NOMO-1 (cell line): ENCODE measurements at regions not wholly inside any gene's neighbourhood (a gene's known extent, or its start where the extent isn't known, plus 50 kb on each side); places are given as distances from the start of the nearest gene placed in this dataset.
"Not testable (repeated sequence)": the region's sequence is repeated elsewhere in the genome, so short reads cannot be mapped to it uniquely, and the experiment has no call there.

Experiments
- DNase-seq, 2 experiments: peaks; one replicate each; lab custom pipeline; 2025; ENCODE audit not compliant: unreplicated experiment in 2 of 2; lab: John Stamatoyannopoulos, UW

DNA sequence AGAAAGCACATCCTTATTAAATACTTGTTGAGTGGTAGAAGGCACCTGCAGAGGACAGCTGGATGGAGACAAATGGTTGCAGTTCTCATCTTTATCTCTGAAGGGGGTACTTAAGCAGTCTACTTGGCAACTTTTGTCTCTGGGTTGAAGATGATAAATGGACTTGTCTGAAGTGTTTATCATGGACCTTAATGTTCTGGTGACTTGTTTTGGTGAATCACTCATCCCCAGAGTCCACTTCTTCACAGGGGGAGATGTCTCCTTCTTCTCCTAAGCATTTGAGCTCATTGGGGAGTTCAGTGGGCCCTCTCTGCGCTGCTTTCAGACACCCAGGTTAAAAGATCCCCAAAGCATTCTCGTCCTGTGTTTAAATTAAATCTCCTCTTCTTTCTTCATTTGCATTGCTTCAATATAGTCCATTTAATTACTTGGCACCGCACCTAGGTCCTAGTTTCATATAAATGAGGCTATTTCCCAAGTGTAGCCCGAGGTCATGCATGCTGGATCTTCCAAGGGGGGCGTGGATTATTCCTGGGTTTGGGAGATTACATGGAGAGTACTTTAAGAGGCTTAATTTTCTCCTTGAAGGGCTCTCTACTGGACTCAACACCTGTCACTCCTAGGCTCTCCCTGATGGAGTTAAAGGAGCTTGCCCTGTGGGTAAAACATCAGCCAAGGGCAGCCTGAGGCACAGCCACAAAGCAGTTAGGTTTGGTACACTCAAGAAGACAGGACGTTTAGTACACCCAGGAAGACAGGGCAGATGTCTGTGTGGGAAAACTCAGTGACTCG is 239.3 kb upstream of the C2CD4B start:
- no peak for DNase-seq

DNA sequence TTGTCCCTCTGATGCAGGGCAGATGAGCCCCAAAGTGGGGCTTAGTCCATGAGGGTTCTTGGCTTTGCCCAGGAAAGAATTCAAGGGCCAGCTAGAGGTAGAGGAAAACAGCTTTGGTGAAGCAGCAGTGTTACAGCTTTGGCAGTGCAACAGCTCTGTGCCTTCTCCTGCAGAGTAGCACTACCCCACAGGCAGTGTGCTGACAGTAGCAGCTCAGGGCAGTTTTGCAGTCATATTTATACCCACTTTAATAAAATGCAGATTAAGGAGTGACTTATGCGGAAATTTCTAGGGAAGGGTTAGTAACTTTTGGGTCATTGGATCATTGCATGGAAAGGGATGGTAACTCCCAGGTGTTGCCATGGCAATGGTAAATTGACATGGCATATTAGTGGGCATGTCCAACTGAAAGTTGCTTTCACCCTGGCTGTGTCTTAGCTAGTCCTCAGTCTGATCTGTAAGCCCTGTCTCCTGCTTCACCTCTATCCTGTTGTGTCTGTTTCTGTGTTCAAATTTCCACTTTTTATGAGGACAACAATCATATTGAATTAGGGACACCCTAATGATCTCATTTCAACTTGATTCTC is 241.3 kb upstream of the C2CD4B start:
- DNase-seq = no peak

DNA sequence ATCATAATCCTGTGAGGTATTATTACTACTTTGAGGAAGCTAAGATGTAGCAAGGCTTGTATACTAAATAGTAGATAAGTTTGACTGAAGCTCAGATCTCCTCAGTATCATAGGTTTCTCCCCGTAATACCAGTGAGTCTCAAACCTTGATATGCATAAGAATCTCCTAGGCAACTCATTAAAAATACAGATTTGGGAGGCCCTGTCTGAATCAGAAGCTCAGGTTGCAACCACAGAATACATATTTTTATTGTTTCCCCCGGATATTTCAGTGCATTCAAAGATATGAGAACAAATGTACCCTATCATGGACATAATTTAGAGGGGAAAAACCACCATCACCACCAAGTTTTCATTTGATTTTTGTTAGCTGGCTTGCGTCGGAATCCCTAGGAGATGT is 242.1 kb upstream of the C2CD4B start:
- DNase-seq = no peak

DNA sequence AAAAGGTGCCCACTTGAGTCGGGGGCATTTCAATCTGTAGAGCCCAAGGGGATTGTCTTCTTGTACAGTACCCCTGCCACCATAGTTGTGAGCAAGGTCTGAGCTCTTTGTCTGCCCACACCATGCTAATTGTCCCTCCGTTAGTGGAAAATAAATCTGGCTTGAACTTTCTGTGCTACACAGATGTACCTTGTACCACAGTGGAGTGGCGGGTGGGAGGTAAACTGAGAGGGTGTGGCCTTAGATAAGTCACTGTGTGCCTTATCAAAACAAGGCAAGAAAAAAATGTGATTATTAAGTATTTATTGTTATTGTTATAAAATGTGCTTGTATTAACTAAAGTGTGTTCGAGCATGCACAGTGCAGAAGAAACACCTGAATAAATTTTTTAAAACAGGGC is 242.9 kb upstream of the C2CD4B start:
- no peak for DNase-seq

DNA sequence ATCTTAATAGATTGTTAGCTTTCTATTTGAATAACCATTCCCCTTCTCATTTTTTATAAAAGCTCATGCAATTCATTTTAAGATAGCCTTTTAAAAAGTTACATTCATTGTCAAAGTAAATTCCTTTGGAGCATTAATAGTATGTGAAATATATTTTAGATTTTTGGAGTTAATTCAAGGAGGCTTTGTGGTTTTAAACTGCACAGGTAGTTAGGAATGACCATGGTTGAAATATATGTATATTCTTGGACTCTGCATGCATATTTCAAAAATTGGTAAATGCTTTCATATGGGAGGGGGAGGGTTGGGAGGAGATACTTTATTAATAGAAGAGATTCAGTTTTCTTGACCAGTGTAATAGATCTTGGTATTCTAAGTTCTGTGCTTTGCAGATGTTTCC is 244.4 kb upstream of the C2CD4B start:
- no peak for DNase-seq

DNA sequence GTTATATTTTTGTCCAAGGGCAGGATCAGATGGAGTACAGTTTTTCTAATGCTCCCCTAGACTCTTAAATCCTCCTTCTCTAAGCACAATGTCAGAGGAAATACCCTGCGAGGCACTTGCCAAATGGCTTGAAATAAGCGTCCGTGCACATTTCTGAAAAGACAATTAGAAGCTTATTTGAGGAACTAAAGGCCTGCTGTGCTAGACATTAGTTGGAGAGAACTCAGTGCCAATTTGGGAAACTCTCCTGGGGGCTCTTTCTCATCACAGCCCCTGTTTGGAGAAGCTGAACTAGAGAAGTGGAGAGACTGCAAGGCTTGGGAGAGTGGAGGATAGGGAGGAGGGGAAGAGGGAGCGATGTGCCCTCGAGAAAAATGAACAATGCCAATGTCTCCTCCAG is 247.6 kb upstream of the C2CD4B start:
- no peak for DNase-seq

DNA sequence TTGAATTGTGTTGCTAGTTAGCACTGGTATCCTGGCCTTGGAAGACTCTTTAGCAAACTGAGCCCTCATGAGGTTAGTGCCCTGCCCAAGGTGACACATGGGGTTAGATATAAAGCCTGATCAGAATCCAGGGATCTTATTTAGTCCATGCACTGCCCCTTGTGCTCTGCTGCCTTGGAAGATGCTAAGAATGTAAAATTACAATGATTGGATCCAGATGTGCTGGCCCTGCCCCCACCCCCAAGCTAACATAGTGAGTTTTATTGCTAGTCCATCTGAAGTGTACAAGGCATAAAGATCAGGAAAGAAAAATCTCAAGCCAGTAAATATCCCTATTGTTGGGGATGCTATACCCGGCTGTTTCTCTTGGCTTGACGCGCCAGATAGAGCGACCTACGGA is 248.1 kb upstream of the C2CD4B start:
- no peak for DNase-seq

DNA sequence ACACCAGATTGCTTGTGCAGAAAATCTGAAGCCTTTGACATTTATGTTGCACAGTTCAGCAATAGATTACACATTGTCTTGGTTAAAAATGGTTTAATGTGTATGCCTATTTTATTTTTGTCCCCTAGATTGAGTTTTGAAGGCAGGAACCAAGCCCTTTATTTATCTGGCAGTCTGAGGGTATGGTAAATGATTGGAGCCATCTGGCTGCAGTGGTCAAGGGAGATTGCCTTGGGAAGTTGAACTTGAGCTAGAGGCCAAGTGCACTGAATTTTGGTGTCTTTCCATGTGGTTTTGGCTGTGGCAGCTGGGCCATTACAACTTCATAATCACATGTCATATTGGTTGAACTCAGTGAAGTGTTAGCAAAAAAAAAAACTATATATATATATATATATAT is 248.7 kb upstream of the C2CD4B start:
- DNase-seq = no peak

DNA sequence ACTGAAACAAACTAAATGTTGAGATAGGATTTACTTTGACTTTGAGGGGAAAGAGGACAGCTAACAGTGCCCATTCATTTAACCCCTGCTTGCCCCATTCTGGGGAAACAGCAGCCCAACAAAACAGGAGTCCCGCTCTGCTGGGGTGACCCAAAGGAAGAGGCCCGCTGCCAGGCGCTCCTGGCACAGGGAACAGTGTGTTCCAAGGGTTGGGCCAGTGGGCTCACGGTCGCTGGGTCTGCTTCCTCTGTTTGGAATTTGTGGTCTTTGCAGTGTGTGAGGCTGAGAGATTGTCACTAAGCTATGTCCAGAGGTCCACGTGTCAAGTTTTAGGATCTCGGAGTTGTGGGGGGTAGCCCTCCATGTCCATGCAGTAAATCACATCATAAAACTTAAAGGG is 250.4 kb upstream of the C2CD4B start:
- DNase-seq = no peak

DNA sequence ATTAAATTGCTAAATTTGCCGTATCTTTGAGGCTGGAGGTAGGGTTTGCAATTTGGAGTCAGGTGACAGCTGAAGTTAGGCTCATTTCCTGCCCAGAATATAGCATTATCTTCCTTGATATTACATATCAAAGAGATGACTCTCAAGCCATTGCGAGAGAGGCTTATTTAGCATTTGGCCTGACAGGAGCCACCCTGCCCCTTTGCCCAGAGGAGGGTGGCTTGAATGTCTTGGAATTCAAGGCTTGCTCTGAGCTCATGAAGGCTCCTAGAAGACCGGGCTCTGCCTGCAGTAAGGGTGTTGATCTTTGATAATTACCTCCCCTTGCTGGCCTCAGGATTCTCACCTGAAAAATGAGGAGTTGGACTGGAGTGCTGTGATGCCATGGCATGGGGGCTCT is 251.4 kb upstream of the C2CD4B start:
- DNase-seq = no peak

DNA sequence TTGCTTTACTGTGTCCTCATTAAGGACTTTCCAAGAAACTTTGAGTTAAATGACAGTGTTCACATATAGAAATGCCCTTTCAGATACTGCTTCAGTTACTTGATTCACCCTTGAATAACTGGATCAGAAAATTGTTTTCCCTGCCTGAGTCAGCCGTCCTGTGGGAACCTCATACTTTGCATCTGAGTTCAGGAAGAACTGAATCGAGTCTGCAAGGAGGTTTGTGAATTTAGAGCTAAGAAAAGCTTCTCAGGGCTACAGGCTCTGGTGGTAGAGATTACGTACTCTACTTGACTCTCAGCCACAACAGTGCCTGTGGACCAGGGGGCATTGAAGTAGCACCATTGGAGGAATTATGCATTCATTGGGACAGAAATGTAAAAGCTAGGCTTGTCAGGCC is 252.4 kb upstream of the C2CD4B start:
- DNase-seq = no peak

DNA sequence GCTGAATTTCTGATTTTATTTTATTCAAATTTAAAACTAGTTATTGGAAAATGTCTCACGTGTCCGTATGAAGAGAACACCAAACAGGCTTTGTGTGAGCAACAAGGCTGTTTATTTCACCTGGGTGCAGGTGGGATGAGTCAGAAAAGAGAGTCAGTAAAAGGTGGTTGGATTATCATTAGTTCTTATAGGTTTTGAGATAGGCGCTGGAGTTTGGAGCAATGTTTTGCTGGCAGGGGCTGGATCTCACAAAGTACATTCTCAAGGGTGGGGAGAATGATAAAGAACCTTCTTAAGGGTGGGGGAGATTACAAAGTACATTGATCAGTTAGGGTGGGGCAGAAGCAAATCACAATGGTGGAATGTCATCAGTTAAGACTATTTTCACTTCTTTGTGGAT is 253.4 kb upstream of the C2CD4B start:
- not testable (repeated sequence) for DNase-seq

DNA sequence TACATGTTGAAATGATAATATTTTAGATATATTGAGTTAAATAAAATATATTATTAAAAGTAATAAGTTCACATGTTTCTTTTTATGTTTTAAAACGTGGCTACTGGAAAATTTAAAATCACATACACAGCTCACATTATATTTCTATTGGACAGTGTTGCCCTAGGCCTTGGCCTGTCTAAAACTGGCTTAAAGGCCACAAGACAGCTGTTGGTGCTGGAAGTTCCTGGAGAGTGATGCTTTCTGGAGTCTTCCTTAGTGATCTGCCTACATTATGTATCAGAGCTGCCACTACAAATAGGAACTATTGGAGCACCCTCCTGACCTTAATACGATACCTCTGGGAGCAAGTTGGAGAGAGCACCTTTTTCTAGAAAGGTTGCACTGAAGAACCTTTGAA is 254.1 kb upstream of the C2CD4B start:
- no peak for DNase-seq

DNA sequence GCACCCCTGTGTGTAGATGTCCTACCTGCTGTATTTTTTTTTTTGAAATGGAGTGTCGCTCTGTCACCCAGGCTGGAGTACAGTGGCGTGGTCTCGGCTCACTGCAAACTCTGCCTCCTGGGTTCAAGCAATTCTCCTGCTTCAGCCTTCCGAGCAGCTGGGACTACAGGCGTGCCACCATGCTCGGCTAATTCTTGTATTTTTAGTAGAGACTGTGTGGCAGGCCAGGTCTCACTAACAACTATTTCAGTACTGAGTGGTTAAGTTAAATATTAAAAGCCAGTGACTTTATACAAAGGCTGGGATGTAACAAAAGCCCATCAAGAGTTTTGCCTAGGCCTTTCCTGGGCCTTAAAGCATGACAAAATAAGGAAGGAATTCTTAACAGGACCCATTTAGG is 255.3 kb upstream of the C2CD4B start:
- DNase-seq = not testable (repeated sequence)

DNA sequence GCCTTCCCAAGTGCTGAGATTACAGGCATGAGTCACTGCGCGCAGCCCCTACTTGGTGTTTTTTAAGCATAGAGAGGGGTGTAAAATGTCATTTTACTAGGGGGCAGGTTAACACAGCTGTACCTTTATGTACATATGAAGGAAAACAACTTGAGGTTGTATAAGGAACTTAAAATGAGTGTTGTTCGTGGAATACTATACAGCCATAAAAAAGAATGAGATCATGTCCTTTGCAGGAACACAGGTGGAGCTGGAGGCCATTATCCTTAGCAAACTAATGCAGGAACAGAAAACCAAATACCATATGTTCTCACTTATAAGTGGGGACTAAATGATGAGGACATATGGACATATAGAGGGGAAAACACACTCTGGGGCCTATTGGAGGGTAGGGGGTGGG is 256.2 kb upstream of the C2CD4B start:
- DNase-seq = no peak

DNA sequence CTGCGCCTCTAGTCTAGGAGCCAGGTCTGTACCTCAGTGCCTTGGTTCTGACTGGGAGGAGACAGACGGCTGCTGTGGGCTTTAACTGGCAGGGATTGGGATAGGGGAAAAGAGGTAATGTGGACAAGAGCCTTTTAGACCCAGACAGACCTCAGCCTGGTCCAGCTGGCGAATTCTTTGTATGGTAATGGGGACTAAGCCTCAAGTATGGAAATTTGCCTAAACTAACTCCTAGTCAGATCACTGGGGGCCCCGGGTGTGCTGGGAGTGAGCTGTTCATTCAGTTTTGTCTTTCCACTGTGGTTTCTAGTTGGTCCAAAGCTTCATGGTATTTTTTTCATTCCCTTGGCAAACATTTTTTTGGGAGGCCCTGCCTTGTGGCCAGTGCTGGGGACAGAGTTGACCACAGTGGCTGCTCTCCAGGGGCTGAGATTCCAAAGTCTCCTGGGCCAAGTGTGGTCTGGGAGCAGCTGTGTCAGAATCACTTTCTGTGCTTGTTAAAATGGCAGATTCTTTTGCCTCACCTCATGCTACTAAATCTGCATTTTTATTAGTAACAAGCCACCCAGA is 261.4 kb upstream of the C2CD4B start:
- no peak for DNase-seq

DNA sequence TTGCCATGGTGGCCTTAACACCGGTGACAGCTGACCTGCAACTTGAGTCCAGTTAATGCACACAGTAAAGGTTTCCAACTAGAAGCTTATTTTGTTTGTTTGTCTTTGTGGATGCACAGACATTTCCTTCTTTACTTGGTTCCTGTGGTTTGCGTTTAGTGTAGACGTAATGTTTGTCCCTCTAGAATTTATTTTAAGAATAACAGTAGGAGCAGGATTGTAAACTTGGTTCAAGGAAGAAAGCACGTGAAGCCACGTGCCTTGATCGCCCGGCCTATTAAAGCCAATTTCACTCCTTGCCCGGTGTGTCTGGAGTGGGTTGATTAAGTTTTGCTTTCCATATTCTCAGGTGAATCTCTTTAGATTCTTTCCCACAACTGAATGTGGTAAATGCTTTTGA is 263.2 kb upstream of the C2CD4B start:
- DNase-seq = no peak

DNA sequence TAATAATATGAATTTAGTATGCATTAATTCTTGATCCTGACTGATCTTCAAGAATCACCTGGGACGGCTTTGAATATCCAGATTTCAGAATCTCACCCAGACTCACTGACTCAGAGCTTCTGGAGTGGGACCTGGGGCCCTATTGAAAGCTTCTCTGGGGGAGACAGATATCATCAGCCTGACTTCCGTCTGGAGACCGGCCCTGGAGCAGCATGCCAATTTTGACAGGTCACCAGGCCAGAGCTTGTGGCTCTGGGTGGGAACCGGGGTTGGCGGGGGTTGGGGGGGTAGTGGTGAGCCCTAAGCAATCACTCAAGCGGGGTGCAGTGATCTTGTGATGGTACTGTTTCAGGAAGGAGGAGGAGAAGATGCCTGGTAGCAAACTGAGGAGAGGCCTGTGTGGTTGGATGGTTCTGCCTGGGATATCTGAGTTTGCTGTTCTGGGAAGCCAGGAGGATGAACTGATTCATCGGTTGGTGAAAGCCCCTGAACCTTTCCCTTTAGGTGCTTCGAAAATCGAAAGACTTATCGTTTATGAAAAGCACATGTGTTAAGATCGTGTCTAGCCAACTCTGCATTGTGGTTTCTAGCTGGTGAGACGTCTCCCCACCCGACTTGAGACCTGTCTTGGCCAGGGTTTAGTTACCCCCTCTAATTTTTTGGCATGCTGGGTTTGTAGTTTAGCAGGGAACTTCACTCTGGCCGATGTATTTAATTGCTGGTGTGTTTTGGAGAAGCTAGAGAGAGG is 263.9 kb upstream of the C2CD4B start:
- DNase-seq = no peak

DNA sequence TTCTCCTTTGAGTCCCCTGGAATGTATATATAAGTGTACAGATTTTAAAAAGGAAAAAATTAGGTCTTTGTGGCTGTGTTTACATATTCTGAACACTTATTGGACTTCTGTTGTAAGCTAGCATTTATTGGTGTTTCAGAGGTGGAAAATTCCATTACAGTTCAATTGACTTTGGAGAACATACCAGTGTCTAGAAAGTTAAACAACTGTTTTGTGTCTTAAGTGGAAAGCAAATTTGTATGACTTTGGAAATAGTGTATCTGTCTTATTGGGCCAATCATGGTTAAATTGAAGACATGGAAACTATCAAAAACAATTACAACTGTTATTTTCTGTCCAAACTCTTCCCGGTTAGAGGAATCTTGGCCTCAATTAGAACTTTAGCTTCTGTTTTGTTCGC is 265.0 kb upstream of the C2CD4B start:
- no peak for DNase-seq

DNA sequence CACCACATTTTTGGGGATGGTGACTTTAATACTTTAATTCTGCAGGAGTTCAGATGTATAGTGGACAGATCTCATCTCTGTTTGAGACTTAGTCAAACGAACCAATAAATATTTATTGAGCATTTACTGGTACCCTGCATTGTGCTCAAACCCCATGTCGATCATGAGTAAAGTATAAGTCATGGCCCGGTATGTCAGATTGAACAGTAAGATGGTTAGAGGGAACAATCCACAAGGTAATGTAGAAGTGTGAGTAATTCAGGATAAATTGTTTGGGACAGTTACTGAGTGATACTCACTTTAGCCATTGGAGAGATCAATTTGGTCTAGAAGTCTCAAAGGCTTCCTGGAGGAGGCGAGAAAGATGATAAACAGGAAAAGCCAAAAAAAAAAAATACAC is 265.5 kb upstream of the C2CD4B start:
- no peak for DNase-seq

DNA sequence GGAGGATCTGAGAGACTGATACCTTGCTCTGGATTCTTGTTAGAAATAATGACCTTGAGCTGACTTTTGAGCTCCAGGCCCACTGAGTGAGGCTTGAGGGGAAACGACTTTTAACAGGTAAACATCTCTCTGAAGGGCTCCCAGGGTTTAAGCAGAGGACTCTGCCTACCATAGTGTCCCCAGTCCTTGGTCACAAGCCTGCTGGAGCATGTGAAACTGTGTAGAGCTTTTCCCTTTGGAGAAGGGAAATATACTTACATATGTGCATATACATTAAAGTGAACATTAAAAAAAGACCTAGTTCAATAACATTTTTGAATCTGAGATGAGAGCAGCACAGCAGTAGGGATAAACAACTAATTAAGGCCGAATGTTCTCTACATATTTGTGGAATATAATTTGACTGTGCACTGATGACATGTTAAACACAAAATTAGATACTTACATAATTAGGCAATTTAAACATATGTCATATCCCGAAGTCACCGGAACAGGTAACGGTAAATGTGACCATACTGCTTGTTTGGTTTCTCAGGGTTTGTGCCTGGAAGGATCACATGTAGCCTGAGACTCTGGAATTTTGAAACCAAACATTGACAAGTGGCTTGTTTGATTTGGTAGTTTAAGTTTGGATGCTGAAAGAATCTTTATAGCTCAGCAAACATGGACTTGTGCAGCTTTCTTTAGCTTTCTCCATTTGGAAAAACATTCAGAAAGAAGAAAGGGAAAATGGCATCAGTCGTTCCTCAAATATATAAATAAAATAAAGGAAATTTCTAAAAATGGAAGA is 266.1 kb upstream of the C2CD4B start:
- DNase-seq = no peak
